ENCODE measurements at regions not wholly inside any gene's neighbourhood (a gene's known extent, or its start where the extent isn't known, plus 50 kb on each side); places are given as distances from the start of the nearest gene placed in this dataset.

DNA sequence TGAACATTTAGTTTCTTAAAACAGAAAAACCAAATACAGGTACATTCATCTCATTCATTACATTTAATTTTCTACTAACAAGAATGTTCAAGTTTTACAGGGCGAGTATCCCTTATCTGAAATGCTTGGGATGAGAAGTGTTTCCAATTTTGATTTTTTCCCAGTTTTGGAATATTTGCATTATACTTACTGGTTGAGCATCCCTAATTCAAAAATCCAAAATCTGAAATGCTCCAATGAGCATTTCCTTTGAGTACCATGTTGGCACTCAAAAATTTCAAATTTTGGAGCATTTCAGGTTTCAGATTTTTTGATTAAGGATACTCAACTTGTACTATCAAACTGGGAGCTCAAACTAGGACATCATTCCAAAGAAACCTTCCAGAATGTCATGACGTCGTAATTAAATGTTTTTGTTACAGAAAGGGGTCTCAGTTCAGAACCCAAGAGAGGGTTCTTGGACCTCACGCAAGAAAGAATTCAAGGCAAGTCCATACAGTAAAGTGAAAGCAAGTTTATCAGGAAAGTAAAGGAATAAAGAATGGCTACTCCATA, 90.8 kb upstream of the PIK3CG start:
- Histone ChIP-seq H3K9me3 (ENCODE audit: control extremely low read depth in 1 of 3, control insufficient read depth in 2 of 3, insufficient read depth in 1 of 3, low read length in 2 of 3) (no peaks in the 10 kb centered on the region), H3K4me3 (ENCODE audit: control extremely low read depth in 1 of 5, extremely low read depth in 1 of 5, insufficient read depth in 1 of 5, low read depth in 2 of 5, low read length in 4 of 5) (no peak overlapping the region), H3K79me2 (ENCODE audit: control insufficient read depth, insufficient read depth, low read length) (no peaks in the 10 kb centered on the region), H4K20me1 (ENCODE audit: control insufficient read depth, insufficient read depth, low read length, poor library complexity, severe bottlenecking) (no peaks in the 10 kb centered on the region), H3K9ac (ENCODE audit: low read length) (no peak overlapping the region), H3K4me1 (ENCODE audit: control insufficient read depth in 2 of 2, insufficient read depth in 2 of 2, low read length in 2 of 2) (no peaks in the 10 kb centered on the region), H3K27me3 (replicated peaks in 1 of 4; ENCODE audit: control extremely low read depth in 1 of 4, control insufficient read depth in 3 of 4, insufficient read depth in 4 of 4, low read length in 3 of 4) (no peaks in the 10 kb centered on the region), H3K36me3 (replicated peaks in 1 of 2; ENCODE audit: control extremely low read depth in 1 of 2, control insufficient read depth in 1 of 2, extremely low read depth in 1 of 2, insufficient read depth in 2 of 2, low read length in 1 of 2) (no peaks in the 10 kb centered on the region), H3K4me2 (replicated peaks; ENCODE audit: low read depth, low read length, poor library complexity, severe bottlenecking) (no peak overlapping the region), H2AFZ (ENCODE audit: insufficient read depth, low read depth, low read length, poor library complexity, severe bottlenecking) (no peak overlapping the region), H3K27ac (ENCODE audit: low read length in 2 of 2) (no peak overlapping the region)
- no peaks in the 10 kb centered on the region for H3K4me1 Mint-ChIP-seq
- POLR2A ChIA-PET: no interaction called here
- H3K9me3 Mint-ChIP-seq (ENCODE audit: insufficient read depth): no peaks in the 10 kb centered on the region
- intact Hi-C loops (cut with micrococcal nuclease): no loop called here
- ATAC-seq (ENCODE audit: low read depth) (no peak), DNase-seq (no peak)
- no peak overlapping the region for H3K4me3 Mint-ChIP-seq
- 95% methylated on average over 3 of the region's 4 CpGs for WGBS (ENCODE audit: insufficient coverage)
- CTCF ChIA-PET: no interaction called here
- TF ChIP-seq, protein P1, sequence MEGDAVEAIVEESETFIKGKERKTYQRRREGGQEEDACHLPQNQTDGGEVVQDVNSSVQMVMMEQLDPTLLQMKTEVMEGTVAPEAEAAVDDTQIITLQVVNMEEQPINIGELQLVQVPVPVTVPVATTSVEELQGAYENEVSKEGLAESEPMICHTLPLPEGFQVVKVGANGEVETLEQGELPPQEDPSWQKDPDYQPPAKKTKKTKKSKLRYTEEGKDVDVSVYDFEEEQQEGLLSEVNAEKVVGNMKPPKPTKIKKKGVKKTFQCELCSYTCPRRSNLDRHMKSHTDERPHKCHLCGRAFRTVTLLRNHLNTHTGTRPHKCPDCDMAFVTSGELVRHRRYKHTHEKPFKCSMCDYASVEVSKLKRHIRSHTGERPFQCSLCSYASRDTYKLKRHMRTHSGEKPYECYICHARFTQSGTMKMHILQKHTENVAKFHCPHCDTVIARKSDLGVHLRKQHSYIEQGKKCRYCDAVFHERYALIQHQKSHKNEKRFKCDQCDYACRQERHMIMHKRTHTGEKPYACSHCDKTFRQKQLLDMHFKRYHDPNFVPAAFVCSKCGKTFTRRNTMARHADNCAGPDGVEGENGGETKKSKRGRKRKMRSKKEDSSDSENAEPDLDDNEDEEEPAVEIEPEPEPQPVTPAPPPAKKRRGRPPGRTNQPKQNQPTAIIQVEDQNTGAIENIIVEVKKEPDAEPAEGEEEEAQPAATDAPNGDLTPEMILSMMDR (IDR thresholded peaks at IDR 0.05): no peak
- no peak for TF ChIP-seq EZH2 (IDR thresholded peaks at IDR 0.05; ENCODE audit: borderline replicate concordance, insufficient read depth, low read depth, low read length, poor library complexity, severe bottlenecking)
- no peak overlapping the region for H3K27ac Mint-ChIP-seq
- H3K27me3 Mint-ChIP-seq: peaks cover 3% of the 10 kb centered on the region

DNA sequence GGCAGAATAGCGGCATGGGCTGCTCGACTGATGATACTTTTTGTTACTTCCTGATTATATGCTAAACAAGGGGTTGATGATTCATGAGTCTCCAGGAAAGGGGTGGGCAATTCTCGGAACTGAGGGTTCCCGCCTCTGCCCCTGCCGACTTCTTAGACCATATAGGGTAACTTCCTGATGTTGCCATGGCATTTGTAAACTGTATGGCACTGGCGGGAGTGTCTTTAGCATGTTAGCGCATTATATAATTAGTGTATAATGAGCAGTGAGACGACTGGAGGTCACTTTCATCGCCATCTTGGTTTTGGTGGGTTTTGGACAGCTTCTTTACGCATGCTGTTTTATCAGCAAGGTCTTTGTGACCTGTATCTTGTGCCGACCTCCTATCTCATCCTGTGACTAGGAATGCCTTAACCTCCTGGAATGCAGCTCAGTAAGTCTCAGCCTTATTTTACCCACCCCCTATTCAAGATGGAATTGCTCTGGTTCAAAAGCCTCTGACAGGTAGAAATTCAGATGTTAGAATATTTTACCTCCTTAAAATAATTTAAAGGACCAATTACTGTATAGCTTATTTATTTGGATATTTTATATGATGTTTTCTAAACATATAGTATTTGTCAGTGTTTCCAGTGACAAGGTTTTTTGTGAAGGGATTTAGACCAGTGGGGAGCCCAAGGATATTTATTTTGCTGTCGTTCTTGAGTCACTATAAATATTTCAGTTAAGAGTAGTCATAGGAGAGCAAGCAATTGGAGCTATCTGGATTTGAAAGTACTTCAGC, 90.1 kb upstream of the PIK3CG start:
- Histone ChIP-seq H3K4me2 (replicated peaks; ENCODE audit: low read depth, low read length, poor library complexity, severe bottlenecking) (no peak overlapping the region), H3K79me2 (ENCODE audit: control insufficient read depth, insufficient read depth, low read length) (no peaks in the 10 kb centered on the region)

More for the DNA sequence above, 90.1 kb upstream of the PIK3CG start:
- Mint-ChIP-seq H3K27me3 (peaks cover 3% of the 10 kb centered on the region), H3K4me3 (no peak overlapping the region), H3K4me1 (no peaks in the 10 kb centered on the region), H3K27ac (no peak overlapping the region), H3K9me3 (ENCODE audit: insufficient read depth) (no peaks in the 10 kb centered on the region)
- CTCF ChIA-PET: no interaction called here
- H3K9me3 ChIP-seq (ENCODE audit: control extremely low read depth in 1 of 3, control insufficient read depth in 2 of 3, insufficient read depth in 1 of 3, low read length in 2 of 3): no peaks in the 10 kb centered on the region
- POLR2A ChIA-PET: no interaction called here
- intact Hi-C loops (cut with micrococcal nuclease): no loop called here
- DNase-seq (no peak), ATAC-seq (ENCODE audit: low read depth) (no peak)
- no peaks in the 10 kb centered on the region for H3K27me3 ChIP-seq (replicated peaks in 1 of 4; ENCODE audit: control extremely low read depth in 1 of 4, control insufficient read depth in 3 of 4, insufficient read depth in 4 of 4, low read length in 3 of 4)
- H4K20me1 ChIP-seq (ENCODE audit: control insufficient read depth, insufficient read depth, low read length, poor library complexity, severe bottlenecking): no peaks in the 10 kb centered on the region
- H2AFZ ChIP-seq (ENCODE audit: insufficient read depth, low read depth, low read length, poor library complexity, severe bottlenecking): no peak overlapping the region
- 83% methylated on average over 9 of the region's 12 CpGs for WGBS (ENCODE audit: insufficient coverage)
- no peak overlapping the region for H3K9ac ChIP-seq (ENCODE audit: low read length)
- no peak overlapping the region for H3K4me3 ChIP-seq (ENCODE audit: control extremely low read depth in 1 of 5, extremely low read depth in 1 of 5, insufficient read depth in 1 of 5, low read depth in 2 of 5, low read length in 4 of 5)
- no peak overlapping the region for H3K27ac ChIP-seq (ENCODE audit: low read length in 2 of 2)
- H3K4me1 ChIP-seq (ENCODE audit: control insufficient read depth in 2 of 2, insufficient read depth in 2 of 2, low read length in 2 of 2): no peaks in the 10 kb centered on the region
- TF ChIP-seq, protein P1 (IDR thresholded peaks at IDR 0.05): no peak
- TF ChIP-seq EZH2 (IDR thresholded peaks at IDR 0.05; ENCODE audit: borderline replicate concordance, insufficient read depth, low read depth, low read length, poor library complexity, severe bottlenecking): no peak
- H3K36me3 ChIP-seq (replicated peaks in 1 of 2; ENCODE audit: control extremely low read depth in 1 of 2, control insufficient read depth in 1 of 2, extremely low read depth in 1 of 2, insufficient read depth in 2 of 2, low read length in 1 of 2): no peaks in the 10 kb centered on the region
